H1 (cell line): ENCODE measurements at regions not wholly inside any gene's neighbourhood (a gene's known extent, or its start where the extent isn't known, plus 50 kb on each side); places are given as distances from the start of the nearest gene placed in this dataset.

Experiments used
- CTCF ChIA-PET: fragments of 300-600 bp; sonication (Branson Sonifier 250); formaldehyde crosslinking; loops from one replicate; lab custom pipeline; 2021; ENCODE audit not compliant: partially characterized antibody; lab: Charles Lee
- POLR2A ChIA-PET: fragments of 300-600 bp; sonication (Branson Sonifier 250); formaldehyde crosslinking; loops from one replicate; lab custom pipeline; 2021; ENCODE audit warnings: inconsistent platforms; ENCODE audit not compliant: partially characterized antibody; lab: Charles Lee
- DNase-seq, 2 experiments: peaks; one replicate each; pipeline versions ENCODE4 v3.0.0 to v3.0.0-alpha.2; 2010 to 2022; ENCODE audit warnings: low spot score in 2 of 2, low read depth in 1 of 2, mixed read lengths in 1 of 2
- FAIRE-seq: peaks from 2 replicates; lab custom pipeline; 2011; peaks lifted over from hg19 to GRCh38; lab: Jason Lieb, UNC
- H2AFZ ChIP-seq: 2 replicates; pipeline ENCODE4 v1.8.1; 2012; ENCODE audit warnings: low read length, inconsistent platforms
- H2AK5ac ChIP-seq: 2 replicates; pipeline ENCODE4 v1.6.1; 2013; ENCODE audit warnings: low read depth, low read length
- H2BK120ac ChIP-seq: replicated peaks from 2 replicates; pipeline ENCODE3; 2013; ENCODE audit warnings: low read depth, low read length, inconsistent platforms
- H2BK12ac ChIP-seq: 2 replicates; pipeline ENCODE4 v1.6.1; 2013; ENCODE audit warnings: low read depth, low read length
- H2BK15ac ChIP-seq: 2 replicates; pipeline ENCODE4 v1.6.1; 2013; ENCODE audit warnings: low read length
- H2BK20ac ChIP-seq: 2 replicates; pipeline ENCODE4 v1.6.1; 2013; ENCODE audit warnings: low read length
- H2BK5ac ChIP-seq: 2 replicates; pipeline ENCODE4 v1.6.1; 2013; ENCODE audit warnings: low read depth, low read length
- H3K14ac ChIP-seq: 2 replicates; pipeline ENCODE4 v1.6.1; 2013; ENCODE audit warnings: inconsistent platforms; ENCODE audit not compliant: insufficient read length
- H3K18ac ChIP-seq: 2 replicates; pipeline ENCODE4 v1.6.1; 2013; ENCODE audit warnings: low read length; ENCODE audit errors: extremely low read depth
- H3K23ac ChIP-seq: 2 replicates; pipeline ENCODE4 v1.6.1; 2013; ENCODE audit warnings: inconsistent platforms; ENCODE audit not compliant: insufficient read length
- H3K23me2 ChIP-seq: 2 replicates; pipeline ENCODE4 v1.6.1; 2013; ENCODE audit warnings: low read depth, low read length
- H3K27ac ChIP-seq: 2 replicates; pipeline ENCODE4 v1.6.1; 2011; ENCODE audit warnings: low read depth, low read length, inconsistent platforms
- H3K27me3 ChIP-seq, 4 experiments: replicated peaks in 1 of 4; 1 replicate in 1 of 4; 2 replicates in 3 of 4; pipeline versions ENCODE4 v1.6.1 to v1.8.1; 2011 to 2013; ENCODE audit warnings: low read length in 3 of 4, mild to moderate bottlenecking in 3 of 4, inconsistent platforms in 2 of 4, mixed read lengths in 2 of 4, moderate library complexity in 1 of 4; ENCODE audit not compliant: control insufficient read depth in 3 of 4, insufficient read depth in 3 of 4; ENCODE audit errors: extremely low read depth in 1 of 4
- H3K36me3 ChIP-seq, 4 experiments: 2 replicates each; pipeline versions ENCODE4 v1.6.1 to v1.8.1; 2011 to 2013; ENCODE audit warnings: mild to moderate bottlenecking in 4 of 4, low read length in 3 of 4, moderate library complexity in 2 of 4, control low read depth in 1 of 4, inconsistent platforms in 1 of 4; ENCODE audit not compliant: insufficient read depth in 4 of 4, control insufficient read depth in 2 of 4
- H3K4ac ChIP-seq: replicated peaks from 2 replicates; pipeline ENCODE3; 2013; ENCODE audit warnings: low read length, low read depth, mixed read lengths, inconsistent platforms; ENCODE audit not compliant: insufficient read length
- H3K4me1 ChIP-seq, 4 experiments: replicated peaks in 1 of 4; 1 replicate in 1 of 4; 2 replicates in 3 of 4; pipeline versions ENCODE4 v1.6.1 to v1.8.1; 2011 to 2013; ENCODE audit warnings: low read length in 3 of 4, inconsistent platforms in 2 of 4, mixed read lengths in 1 of 4; ENCODE audit not compliant: insufficient read depth in 4 of 4, control insufficient read depth in 3 of 4
- H3K4me2 ChIP-seq, 2 experiments: 2 replicates each; pipeline versions ENCODE4 v1.6.1 to v1.8.1; 2011 to 2013; ENCODE audit warnings: low read depth in 2 of 2, low read length in 2 of 2, control low read depth in 1 of 2, inconsistent platforms in 1 of 2, mild to moderate bottlenecking in 1 of 2; ENCODE audit not compliant: insufficient read depth in 1 of 2
- H3K4me3 ChIP-seq, 4 experiments: fragments of 200-600, 300-600 bp in 1 of 4; sonication (generic), shearing (Covaris generic), sonication (Bioruptor Twin) in 1 of 4; 2 replicates each; pipeline versions ENCODE4 v1.5.1 to v1.8.1; 2011 to 2016; ENCODE audit warnings: low read length in 4 of 4, low read depth in 3 of 4, control low read depth in 2 of 4, inconsistent platforms in 2 of 4, mild to moderate bottlenecking in 2 of 4, mixed read lengths in 1 of 4, moderate library complexity in 1 of 4; ENCODE audit not compliant: insufficient read depth in 2 of 4; ENCODE audit errors: extremely low read depth in 1 of 4
- H3K56ac ChIP-seq: replicated peaks from 2 replicates; pipeline ENCODE3; 2013; ENCODE audit warnings: low read depth, mild to moderate bottlenecking, mixed read lengths, low read length, inconsistent platforms; ENCODE audit not compliant: insufficient read length
- H3K79me1 ChIP-seq: 2 replicates; pipeline ENCODE4 v1.6.1; 2013; ENCODE audit warnings: low read depth, low read length, control low read depth
- H3K79me2 ChIP-seq, 2 experiments: 2 replicates each; pipeline versions ENCODE4 v1.6.1 to v1.8.1; 2012 to 2013; ENCODE audit warnings: low read length in 2 of 2, mild to moderate bottlenecking in 2 of 2, inconsistent platforms in 1 of 2; ENCODE audit not compliant: insufficient read depth in 2 of 2, control insufficient read depth in 1 of 2
- H3K9ac ChIP-seq, 4 experiments: replicated peaks in 1 of 4; 1 replicate in 1 of 4; 2 replicates in 3 of 4; pipeline versions ENCODE4 v1.6.1 to v1.8.1; 2011 to 2013; ENCODE audit warnings: low read depth in 3 of 4, low read length in 3 of 4, control low read depth in 2 of 4, mild to moderate bottlenecking in 2 of 4, moderate library complexity in 2 of 4, inconsistent platforms in 1 of 4; ENCODE audit errors: extremely low read depth in 1 of 4
- H3K9me3 ChIP-seq, 2 experiments: 2 replicates each; pipeline versions ENCODE4 v1.6.1 to v1.8.1; 2012 to 2013; ENCODE audit warnings: mild to moderate bottlenecking in 2 of 2, moderate library complexity in 2 of 2, control low read depth in 1 of 2, inconsistent platforms in 1 of 2, low read depth in 1 of 2, low read length in 1 of 2, mixed read lengths in 1 of 2; ENCODE audit not compliant: insufficient read depth in 2 of 2
- H4K20me1 ChIP-seq, 2 experiments: replicated peaks in 1 of 2; 2 replicates each; pipeline versions ENCODE3 to v1.8.1; 2011 to 2013; ENCODE audit warnings: inconsistent platforms in 2 of 2, low read length in 2 of 2, mild to moderate bottlenecking in 1 of 2; ENCODE audit not compliant: insufficient read depth in 2 of 2, control insufficient read depth in 1 of 2
- H4K5ac ChIP-seq: 2 replicates; pipeline ENCODE4 v1.6.1; 2013; ENCODE audit warnings: low read length, low read depth, mixed read lengths, inconsistent platforms; ENCODE audit not compliant: insufficient read length
- H4K8ac ChIP-seq: 2 replicates; pipeline ENCODE4 v1.8.0; 2013; ENCODE audit warnings: mild to moderate bottlenecking, moderate library complexity, low read length, inconsistent platforms; ENCODE audit not compliant: insufficient read depth; ENCODE audit errors: extremely low read depth
- H4K91ac ChIP-seq: replicated peaks from 2 replicates; pipeline ENCODE3; 2013; ENCODE audit warnings: low read length, mixed read lengths, inconsistent platforms; ENCODE audit not compliant: insufficient read length
- EZH2 ChIP-seq: fragments of 200-600 bp; sonication (generic); IDR thresholded peaks from 2 replicates; pipeline ENCODE4 v1.7.1; 2012; ENCODE audit warnings: low read depth, mild to moderate bottlenecking, moderate library complexity, low read length, inconsistent platforms; ENCODE audit not compliant: severe bottlenecking
- GTF2F1 ChIP-seq: IDR thresholded peaks from 2 replicates; pipeline ENCODE4 v1.6.1; 2012; ENCODE audit warnings: low read depth, low read length, improper control_type of control experiment, borderline replicate concordance
- JUND ChIP-seq: IDR thresholded peaks from 2 replicates; pipeline ENCODE4 v1.6.1; 2011; ENCODE audit warnings: mild to moderate bottlenecking, improper control_type of control experiment, low read length
- NANOG ChIP-seq: IDR thresholded peaks from 2 replicates; pipeline ENCODE4 v1.6.1; 2011; ENCODE audit warnings: low read length, low read depth, mild to moderate bottlenecking, inconsistent platforms; ENCODE audit not compliant: insufficient read depth, poor library complexity, severe bottlenecking
- POLR2A ChIP-seq, 2 experiments: IDR thresholded peaks; 1 replicate in 1 of 2; 2 replicates in 1 of 2; pipeline ENCODE4 v1.6.1; 2011; ENCODE audit warnings: low read depth in 2 of 2, low read length in 2 of 2, mild to moderate bottlenecking in 2 of 2; ENCODE audit errors: control extremely low read depth in 1 of 2
- POLR2AphosphoS5 ChIP-seq: IDR thresholded peaks from 2 replicates; pipeline ENCODE4 v1.6.1; 2011; ENCODE audit warnings: low read depth, low read length
- SP1 ChIP-seq: IDR thresholded peaks from 2 replicates; pipeline ENCODE4 v1.6.1; 2011; ENCODE audit warnings: low read depth, low read length
- SP4 ChIP-seq: IDR thresholded peaks from 2 replicates; pipeline ENCODE4 v1.6.1; 2012; ENCODE audit warnings: low read length, inconsistent platforms
- TCF12 ChIP-seq: IDR thresholded peaks from 2 replicates; pipeline ENCODE4 v1.6.1; 2011; ENCODE audit warnings: low read depth, mild to moderate bottlenecking, low read length
- WGBS, 2 experiments: shearing (Covaris generic) in 1 of 2; methylation state at CpG; one replicate each; pipeline versions ENCODE4 v1.1.6 to v1.1.7; 2013 to 2015; ENCODE audit warnings: low lambda C conversion rate in 2 of 2, mixed read lengths in 2 of 2, inconsistent platforms in 1 of 2, low coverage in 1 of 2, missing lambda C conversion rate in 1 of 2; ENCODE audit not compliant: insufficient replicate concordance in 2 of 2, insufficient coverage in 1 of 2, insufficient read length in 1 of 2; ENCODE audit errors: extremely low coverage in 1 of 2, missing lambda C conversion rate in 1 of 2; 5-methylcytosine and 5-hydroxymethylcytosine counted together

DNA sequence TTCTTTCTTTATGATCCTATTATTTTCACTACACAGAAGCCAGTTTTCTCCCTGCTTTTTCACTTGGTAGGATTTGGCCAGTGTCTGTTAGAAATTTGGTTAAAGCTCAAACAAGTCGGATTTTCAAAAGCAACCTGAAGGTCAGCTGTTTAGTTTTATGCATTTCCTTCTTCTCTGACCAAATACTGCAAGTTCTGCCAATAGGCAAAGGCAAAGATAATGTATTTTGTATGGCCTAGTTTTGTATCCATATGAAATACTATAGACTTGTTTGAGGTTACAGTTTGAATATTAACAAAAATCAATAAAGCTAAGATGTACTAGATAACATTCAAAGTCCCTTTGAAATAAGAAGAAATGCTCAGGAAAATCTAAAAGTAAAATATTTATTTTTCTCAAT lies 439.4 kb downstream of the TRIML1 start:
- Histone ChIP-seq H3K9ac (no peak overlapping the region), H2BK5ac (no peak overlapping the region), H3K23ac (no peak overlapping the region), H3K14ac (no peak overlapping the region), H3K4me3 (no peak overlapping the region), H3K27ac (no peak overlapping the region), H4K20me1 (no peaks in the 10 kb centered on the region), H3K79me1 (no peaks in the 10 kb centered on the region), H3K4ac (no peak overlapping the region), H2AFZ (no peak overlapping the region), H4K8ac (no peak overlapping the region), H3K18ac (no peak overlapping the region), H3K4me1 (no peaks in the 10 kb centered on the region), H2BK20ac (no peak overlapping the region), H3K79me2 (no peaks in the 10 kb centered on the region), H3K4me2 (no peak overlapping the region), H2BK12ac (no peak overlapping the region), H3K9me3 (no peaks in the 10 kb centered on the region), H4K91ac (no peak overlapping the region), H4K5ac (no peak overlapping the region), H2BK120ac (no peak overlapping the region), H3K56ac (no peak overlapping the region), H2AK5ac (no peak overlapping the region)
- 86% methylated on average over 1 of the region's 1 CpG; no CpG with 5 or more reads in 1 of the 2 experiments for WGBS, 2 experiments
- DNase-seq = no peak
- CTCF ChIA-PET = interaction anchor here (0.6 kb wide), 1 partner anchor 106 kb away, joined by 3 read pairs; no protein-coding TSS in a partner anchor
- no peak for FAIRE-seq
- TF ChIP-seq SP4 (no peak), SP1 (no peak), NANOG (no peak), EZH2 (no peak), GTF2F1 (no peak), JUND (no peak), POLR2AphosphoS5 (no peak), TCF12 (no peak), POLR2A (IDR thresholded peaks at IDR 0.05; ENCODE audit: control extremely low read depth in 1 of 2, low read depth in 2 of 2, low read length in 2 of 2) (no peak)
- TF ChIP-seq, all 59 proteins: peak for 0
- no peaks in the 10 kb centered on the region for H3K36me3 ChIP-seq
- H2BK15ac ChIP-seq = no peak overlapping the region
- POLR2A ChIA-PET = no interaction called here
- no peaks in the 10 kb centered on the region for H3K23me2 ChIP-seq
- no peaks in the 10 kb centered on the region for H3K27me3 ChIP-seq
